AG04450 (cell line): ENCODE measurements at regions not wholly inside any gene's neighbourhood (a gene's known extent, or its start where the extent isn't known, plus 50 kb on each side); places are given as distances from the start of the nearest gene placed in this dataset.

Experiments
- CTCF ChIA-PET: fragments of 300-600, 350-600 bp; formaldehyde crosslinking; extraction: SDS; loops from one replicate; lab custom pipeline; 2022; ENCODE audit warnings: antibody characterized with exemption, inconsistent platforms; lab: Charles Lee
- POLR2A ChIA-PET: fragments of 350-600 bp; formaldehyde crosslinking; extraction: SDS; loops from one replicate; lab custom pipeline; 2021; ENCODE audit warnings: antibody characterized with exemption, inconsistent platforms; lab: Yijun Ruan, JAX
- DNase-seq: peaks from one replicate; pipeline ENCODE4 v3.0.0-alpha.2; 2011; ENCODE audit warnings: low read depth, low spot score
- H3K27ac ChIP-seq: one replicate; pipeline ENCODE4 v1.5.1; 2012; ENCODE audit warnings: low read depth, low read length, control low read depth
- H3K27me3 ChIP-seq: one replicate; pipeline ENCODE4 v1.6.0; 2012; ENCODE audit warnings: low read length; ENCODE audit not compliant: control insufficient read depth, insufficient read depth
- H3K4me3 ChIP-seq: 2 replicates; pipeline ENCODE4 v1.5.1; 2011; ENCODE audit warnings: mild to moderate bottlenecking, low read depth, low read length, control low read depth
- H3K9me3 ChIP-seq: 2 replicates; pipeline ENCODE4 v1.5.1; 2012; ENCODE audit warnings: low read length; ENCODE audit not compliant: control insufficient read depth, insufficient read depth
- CTCF ChIP-seq: IDR thresholded peaks from 2 replicates; pipeline ENCODE4 v1.5.1; 2011; ENCODE audit warnings: low read depth, low read length, control low read depth, inconsistent platforms

DNA sequence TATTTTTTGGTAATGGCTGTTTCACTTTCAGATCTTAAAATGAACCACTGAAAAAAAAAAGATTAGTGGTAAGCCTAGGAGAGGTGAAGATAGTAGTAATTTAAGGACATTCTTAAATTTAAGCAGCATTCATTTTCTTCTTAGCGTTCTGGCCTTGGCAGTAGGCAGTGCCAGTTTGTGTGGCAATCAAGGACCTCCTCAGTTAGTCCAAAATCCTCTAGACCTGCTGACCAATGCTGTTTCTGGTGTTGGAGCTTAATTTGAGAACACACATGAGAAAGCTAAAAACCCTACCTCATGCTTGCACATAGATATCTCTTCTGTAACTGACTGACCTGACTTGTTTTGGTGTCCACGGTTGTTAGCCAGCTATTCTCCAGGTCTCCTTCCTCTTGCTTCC is 219.8 kb upstream of the RGS6 start:
- no peak for DNase-seq
- no peaks in the 10 kb centered on the region for H3K9me3 ChIP-seq
- no peak overlapping the region for H3K4me3 ChIP-seq
- CTCF ChIA-PET: interaction anchor here (1.4 to 3.4 kb wide), 4 partner anchors 8 to 575 kb away, joined by 4 to 14 read pairs (median 7); no protein-coding TSS in a partner anchor
- no peaks in the 10 kb centered on the region for H3K27me3 ChIP-seq
- no peak overlapping the region for H3K27ac ChIP-seq
- POLR2A ChIA-PET: interaction anchor here (0.6 to 1.0 kb wide), 3 partner anchors 11 to 23 kb away, joined by 3 to 9 read pairs (median 4); no protein-coding TSS in a partner anchor
- TF ChIP-seq CTCF: no peak

DNA sequence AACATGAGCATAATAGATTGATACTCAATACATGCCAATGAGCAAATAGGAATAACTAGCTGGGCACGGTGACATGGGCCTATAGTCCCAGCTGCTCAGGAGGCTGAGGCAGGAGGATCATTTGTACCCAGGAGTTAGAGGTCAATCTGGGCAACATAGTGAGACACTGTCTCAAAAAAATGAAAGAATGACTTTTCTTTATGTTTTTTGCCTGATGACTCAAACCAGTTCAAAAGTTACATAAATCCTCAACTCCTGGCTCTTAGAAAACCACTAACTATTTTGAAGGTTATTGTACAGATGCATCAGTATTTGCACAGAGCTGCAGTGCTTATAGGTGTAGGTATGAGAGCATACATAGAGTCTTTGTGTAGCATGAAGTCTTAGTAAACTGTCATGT is 219.2 kb upstream of the RGS6 start:
- POLR2A ChIA-PET: interaction anchor here (1.0 kb wide), 1 partner anchor 11 kb away, joined by 3 read pairs; no protein-coding TSS in a partner anchor
- no peak for DNase-seq
- no peaks in the 10 kb centered on the region for H3K27me3 ChIP-seq
- no peak for TF ChIP-seq CTCF
- CTCF ChIA-PET: interaction anchor here (0.5 to 3.4 kb wide), 4 partner anchors 8 to 241 kb away, joined by 3 to 21 read pairs (median 8); no protein-coding TSS in a partner anchor
- H3K9me3 ChIP-seq: no peaks in the 10 kb centered on the region
- no peak overlapping the region for H3K27ac ChIP-seq
- no peak overlapping the region for H3K4me3 ChIP-seq

DNA sequence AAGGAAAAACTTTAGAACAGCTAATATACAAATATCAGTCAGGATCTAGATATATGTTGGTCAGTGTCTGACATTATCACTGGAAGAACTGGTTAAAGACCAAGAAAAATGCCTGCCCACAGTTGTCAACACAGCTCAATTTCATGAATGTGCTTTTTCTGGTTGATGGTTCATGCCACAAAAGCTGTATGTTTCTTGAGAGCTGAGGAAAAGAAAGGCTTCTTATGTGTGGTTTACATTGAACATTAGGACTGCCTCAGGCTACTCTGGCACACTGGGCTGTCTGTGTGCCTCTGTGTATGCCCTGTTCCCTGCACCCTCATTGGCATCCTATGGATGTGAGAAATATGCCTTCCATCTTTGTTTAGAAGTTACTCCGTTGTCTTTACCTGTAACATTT is 218.8 kb upstream of the RGS6 start:
- no peak for DNase-seq
- ChIA-PET POLR2A (interaction anchor here (1.0 kb wide), 1 partner anchor 12 kb away, joined by 3 read pairs; no protein-coding TSS in a partner anchor), CTCF (interaction anchor here (0.5 to 3.2 kb wide), 3 partner anchors 11 to 241 kb away, joined by 3 to 21 read pairs (median 3); no protein-coding TSS in a partner anchor)

DNA sequence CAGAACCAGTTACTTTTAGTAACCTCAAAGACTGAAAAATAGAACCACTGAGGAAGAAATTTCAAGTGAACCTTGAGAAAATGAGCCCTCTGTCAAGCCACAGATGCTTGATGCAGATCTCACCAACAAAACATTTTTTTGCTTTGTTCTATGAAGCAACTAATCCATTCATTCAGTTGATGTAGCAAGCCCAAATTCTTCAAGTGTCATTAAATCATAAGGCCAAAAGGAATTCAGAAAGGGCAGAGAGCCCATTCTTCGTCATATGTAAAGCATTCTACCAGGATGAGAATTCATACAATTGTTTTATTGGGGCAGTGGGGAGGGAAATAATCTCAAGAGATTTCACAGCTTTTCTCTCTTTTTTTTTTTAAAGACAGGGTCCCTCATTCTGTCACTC is 218.0 kb upstream of the RGS6 start:
- DNase-seq: no peak
- TF ChIP-seq CTCF: no peak
- Histone ChIP-seq H3K4me3 (no peak overlapping the region), H3K27me3 (no peaks in the 10 kb centered on the region), H3K9me3 (no peaks in the 10 kb centered on the region), H3K27ac (peak overlapping the region; percentile 66)
- ChIA-PET CTCF (interaction anchor here (1.0 to 3.2 kb wide), 2 partner anchors 22 to 39 kb away, joined by 3 to 21 read pairs; no protein-coding TSS in a partner anchor), POLR2A (interaction anchor here (1.3 to 1.9 kb wide), 2 partner anchors 25 to 49 kb away, joined by 3 to 4 read pairs; no protein-coding TSS in a partner anchor)

More for the DNA sequence above, 218.8 kb upstream of the RGS6 start:
- no peak overlapping the region for H3K27ac ChIP-seq
- H3K9me3 ChIP-seq: no peaks in the 10 kb centered on the region
- no peaks in the 10 kb centered on the region for H3K27me3 ChIP-seq
- no peak overlapping the region for H3K4me3 ChIP-seq
- TF ChIP-seq CTCF: no peak

GRCh38 chr14:71716041-71716772 is 216.0 kb upstream of the RGS6 start:
- ChIA-PET CTCF (interaction anchor here (2.1 to 5.9 kb wide), 3 partner anchors 37 to 138 kb away, joined by 5 to 66 read pairs (median 21); no protein-coding TSS in a partner anchor), POLR2A (no interaction called here)
- no peaks in the 10 kb centered on the region for H3K27me3 ChIP-seq
- no peaks in the 10 kb centered on the region for H3K9me3 ChIP-seq
- DNase-seq: no peak
- no peak for TF ChIP-seq CTCF
- no peak overlapping the region for H3K4me3 ChIP-seq
- peak overlapping the region; percentile 41 for H3K27ac ChIP-seq
